Lower leg skin (tissue), 3 donors: ENCODE measurements at regions not wholly inside any gene's neighbourhood (a gene's known extent, or its start where the extent isn't known, plus 50 kb on each side); places are given as distances from the start of the nearest gene placed in this dataset.
"Not testable (repeated sequence)": the region's sequence is repeated elsewhere in the genome, so short reads cannot be mapped to it uniquely, and the experiment has no call there.

Experiments
- POLR2A ChIP-seq, 2 donors: fragments of 450-650 bp; IDR thresholded peaks; one replicate each; pipeline ENCODE4 v1.6.1; 2016 to 2017; ENCODE audit warnings: antibody characterized with exemption in 2 of 2, mild to moderate bottlenecking in 1 of 2, moderate library complexity in 1 of 2
- TF ChIP-seq, protein P1 (sequence below), 3 donors: fragments of 450-650 bp; IDR thresholded peaks; one replicate each; pipeline ENCODE4 v1.5.1; 2016; ENCODE audit warnings: antibody characterized with exemption in 3 of 3, mild to moderate bottlenecking in 3 of 3, moderate library complexity in 2 of 3

DNA sequence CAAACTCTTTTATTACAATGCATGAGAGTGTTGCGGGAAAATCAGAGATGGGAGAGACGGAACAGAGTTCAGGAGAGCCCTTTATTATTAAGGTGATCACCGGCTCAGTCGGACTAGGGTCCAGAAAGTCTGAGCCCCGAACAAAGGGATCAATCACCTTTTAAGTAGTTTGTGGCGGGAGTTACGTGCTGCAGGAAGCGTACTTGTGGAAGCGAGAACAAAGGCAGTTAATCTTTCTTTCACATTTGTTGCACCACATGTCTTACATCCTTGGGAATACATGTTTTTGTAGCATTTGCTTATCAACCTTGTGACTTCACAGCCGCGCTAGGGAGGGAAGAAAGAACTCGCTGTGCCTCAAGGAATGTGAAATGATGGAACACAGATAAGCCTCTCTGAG, 51.3 kb upstream of the XAGE1B start:
- not testable (repeated sequence) for TF ChIP-seq POLR2A (IDR thresholded peaks at IDR 0.05)
- TF ChIP-seq, protein P1, sequence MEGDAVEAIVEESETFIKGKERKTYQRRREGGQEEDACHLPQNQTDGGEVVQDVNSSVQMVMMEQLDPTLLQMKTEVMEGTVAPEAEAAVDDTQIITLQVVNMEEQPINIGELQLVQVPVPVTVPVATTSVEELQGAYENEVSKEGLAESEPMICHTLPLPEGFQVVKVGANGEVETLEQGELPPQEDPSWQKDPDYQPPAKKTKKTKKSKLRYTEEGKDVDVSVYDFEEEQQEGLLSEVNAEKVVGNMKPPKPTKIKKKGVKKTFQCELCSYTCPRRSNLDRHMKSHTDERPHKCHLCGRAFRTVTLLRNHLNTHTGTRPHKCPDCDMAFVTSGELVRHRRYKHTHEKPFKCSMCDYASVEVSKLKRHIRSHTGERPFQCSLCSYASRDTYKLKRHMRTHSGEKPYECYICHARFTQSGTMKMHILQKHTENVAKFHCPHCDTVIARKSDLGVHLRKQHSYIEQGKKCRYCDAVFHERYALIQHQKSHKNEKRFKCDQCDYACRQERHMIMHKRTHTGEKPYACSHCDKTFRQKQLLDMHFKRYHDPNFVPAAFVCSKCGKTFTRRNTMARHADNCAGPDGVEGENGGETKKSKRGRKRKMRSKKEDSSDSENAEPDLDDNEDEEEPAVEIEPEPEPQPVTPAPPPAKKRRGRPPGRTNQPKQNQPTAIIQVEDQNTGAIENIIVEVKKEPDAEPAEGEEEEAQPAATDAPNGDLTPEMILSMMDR (IDR thresholded peaks at IDR 0.05), result not testable (repeated sequence)
